Stimulated activated CD8-positive, alpha-beta memory T cell treated with anti-CD3 and anti-CD28 coated beads, Interleukin-7, amount 100 ng/mL, for 1 hour (primary cell): ENCODE measurements at regions not wholly inside any gene's neighbourhood (a gene's known extent, or its start where the extent isn't known, plus 50 kb on each side); places are given as distances from the start of the nearest gene placed in this dataset.
"Not testable (repeated sequence)": the region's sequence is repeated elsewhere in the genome, so short reads cannot be mapped to it uniquely, and the experiment has no call there.

Experiments used
- DNase-seq, 2 donors: peaks; one replicate each; pipeline ENCODE4 v3.0.0-alpha.2; 2020; ENCODE audit warnings: low read depth in 2 of 2

- DNase-seq, result no peak
These were observed 61.2 kb downstream of the VIP start for GRCh38 chr6:152811785-152812184.

GRCh38 chr6:152815230-152815872, 64.8 kb downstream of the VIP start:
- no peak for DNase-seq

- no peak for DNase-seq
These were observed 65.5 kb downstream of the VIP start for GRCh38 chr6:152816055-152816454.

- no peak for DNase-seq
These were observed 70.9 kb downstream of the VIP start for GRCh38 chr6:152821525-152821924.

DNA sequence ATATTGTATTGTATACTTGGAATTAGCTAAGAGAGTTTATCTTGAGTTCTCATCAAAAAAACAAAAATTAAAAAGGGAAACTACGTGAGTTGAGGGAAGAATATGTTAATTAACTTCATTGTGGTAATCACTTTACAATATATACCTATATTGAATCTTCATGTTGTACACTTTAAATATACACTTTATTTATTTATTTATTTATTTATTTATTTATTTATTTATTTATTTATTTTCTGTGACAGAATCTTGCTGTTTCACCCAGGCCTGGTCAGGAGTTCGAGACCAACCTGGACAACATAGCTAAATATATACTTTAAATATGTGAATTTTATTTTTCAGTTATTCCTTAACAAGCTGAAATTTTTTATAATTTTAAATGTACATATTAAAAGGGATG, 74.1 kb downstream of the VIP start:
- DNase-seq, result no peak

DNA sequence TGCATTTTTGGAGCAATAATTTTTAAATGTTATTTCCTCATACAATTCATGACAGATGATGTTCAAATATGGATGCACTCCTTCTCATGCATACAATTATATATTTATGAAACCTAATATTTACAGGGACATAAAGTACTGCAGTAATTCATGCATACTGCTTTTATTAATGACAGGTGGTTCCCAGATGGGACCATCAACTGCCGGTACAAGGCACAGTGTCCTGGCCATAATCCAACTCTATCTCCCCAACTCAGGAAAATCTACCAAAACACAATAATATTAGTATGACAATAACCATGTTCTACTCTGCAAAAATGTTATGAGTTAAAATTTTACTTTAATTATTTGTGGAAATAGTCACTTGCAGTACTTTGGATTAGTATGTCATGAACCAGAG, 77.8 kb downstream of the VIP start:
- DNase-seq, result no peak

DNA sequence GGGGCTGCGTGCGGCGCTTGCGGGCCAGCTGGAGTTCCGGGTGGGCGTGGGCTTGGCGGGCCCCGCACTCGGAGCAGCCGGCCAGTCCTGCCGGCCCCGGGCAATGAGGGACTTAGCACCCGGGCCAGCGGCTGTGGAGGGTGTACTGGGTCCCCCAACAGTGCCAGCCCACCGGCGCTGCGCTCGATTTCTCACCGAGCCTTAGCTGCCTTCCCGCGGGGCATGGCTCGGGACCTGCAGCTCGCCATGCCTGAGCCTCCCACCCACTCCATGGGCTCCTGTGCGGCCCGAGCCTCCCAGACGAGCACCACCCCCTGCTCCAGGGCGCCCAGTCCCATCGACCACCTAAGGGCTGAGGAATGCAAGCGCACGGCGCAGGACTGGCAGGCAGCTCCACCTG, 83.8 kb downstream of the VIP start:
- not testable (repeated sequence) for DNase-seq

- no peak for DNase-seq
These were observed 85.9 kb downstream of the VIP start for GRCh38 chr6:152836523-152836922.

- no peak for DNase-seq
These were observed 94.8 kb downstream of the VIP start for GRCh38 chr6:152845421-152845820.

GRCh38 chr6:152846825-152847224, 96.2 kb downstream of the VIP start:
- no peak for DNase-seq

DNA sequence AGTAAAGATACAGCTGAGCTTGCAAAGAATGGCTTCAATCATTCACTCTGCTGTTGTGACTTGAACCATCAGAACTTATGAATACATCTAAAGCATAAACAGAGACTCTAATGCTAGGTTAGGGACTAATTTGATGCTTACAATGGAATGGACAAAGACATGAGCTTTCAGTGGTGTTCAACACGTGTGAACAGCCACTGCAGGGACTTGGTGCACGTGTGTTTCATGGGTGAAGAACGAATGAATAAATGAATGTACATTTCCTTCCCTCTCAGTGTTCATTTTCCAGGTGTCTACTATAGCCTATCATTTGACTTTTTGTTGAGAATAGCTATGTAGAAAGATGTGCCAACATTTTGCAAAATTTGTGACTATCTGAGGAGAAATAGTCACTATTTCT, 98.3 kb downstream of the VIP start:
- DNase-seq, result no peak

DNA sequence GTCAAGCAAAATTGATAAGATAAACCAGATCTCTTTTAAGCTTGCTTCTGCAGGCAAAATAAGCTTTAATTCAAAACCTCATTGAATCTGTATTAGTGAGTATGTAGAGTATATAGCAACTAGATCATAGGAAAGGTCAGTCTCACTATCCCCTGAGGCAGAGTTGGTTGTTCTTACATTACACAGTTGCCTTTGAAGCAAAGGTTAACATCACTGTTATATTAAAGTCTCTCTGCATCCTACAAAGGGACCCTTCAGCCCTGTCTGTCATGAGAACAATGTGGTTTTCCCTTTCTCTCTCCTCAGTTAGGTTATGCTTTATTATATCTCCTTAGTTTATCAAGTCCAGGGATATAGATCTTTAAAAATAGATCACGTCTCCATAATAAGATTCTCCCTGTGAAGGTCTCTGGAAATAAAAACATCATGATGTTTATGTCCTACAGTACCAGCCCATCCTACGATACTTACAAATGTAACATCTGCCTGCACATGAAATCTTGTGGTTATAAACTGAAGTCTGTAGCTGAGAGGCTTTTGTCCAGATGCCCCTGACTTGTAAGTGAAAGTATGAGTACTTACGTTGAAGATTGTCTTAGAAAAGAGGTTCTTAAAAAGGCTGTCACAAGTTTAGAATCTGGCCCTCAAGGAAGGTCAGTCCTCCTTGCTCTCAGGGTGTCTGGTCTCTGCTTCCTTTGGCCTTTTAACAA, 103.6 kb downstream of the VIP start:
- no peak for DNase-seq

DNA sequence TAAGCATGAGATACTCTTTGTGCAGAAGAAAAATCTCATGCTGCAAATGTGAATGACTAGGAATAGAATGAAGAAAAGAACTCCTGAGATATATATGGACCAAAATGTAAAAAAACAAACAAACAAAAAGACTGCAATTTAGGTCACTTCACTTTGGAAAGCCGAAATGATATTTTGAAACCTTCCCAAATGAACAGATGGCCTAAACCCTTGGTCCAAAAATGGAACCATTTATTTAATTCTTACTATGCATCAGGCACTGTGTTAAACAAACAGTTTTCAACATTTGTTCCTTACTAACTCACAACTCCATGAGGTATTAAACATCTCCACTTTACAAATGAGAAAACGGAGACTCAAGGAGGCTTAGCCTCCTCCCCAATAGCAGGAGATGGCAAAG, 107.5 kb downstream of the VIP start:
- DNase-seq, result no peak

DNA sequence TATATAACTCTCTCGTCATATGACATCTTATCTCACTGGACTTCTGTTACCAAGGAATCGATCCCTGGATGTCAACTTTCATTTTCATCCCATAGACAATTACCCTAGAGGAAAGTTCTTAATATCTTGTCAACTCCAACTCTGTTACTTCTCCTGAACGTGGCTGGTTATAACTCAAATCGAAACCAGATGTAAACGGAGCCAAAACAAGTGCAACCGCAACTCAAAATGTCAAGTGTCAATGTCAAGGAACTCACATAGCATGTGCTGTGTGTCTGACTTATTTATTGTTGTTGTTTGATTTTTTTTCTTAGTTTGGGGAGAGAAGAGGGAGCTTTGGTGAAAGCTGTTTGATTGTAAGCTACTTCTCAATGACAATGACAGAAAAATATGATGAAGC, 108.6 kb downstream of the VIP start:
- no peak for DNase-seq

DNA sequence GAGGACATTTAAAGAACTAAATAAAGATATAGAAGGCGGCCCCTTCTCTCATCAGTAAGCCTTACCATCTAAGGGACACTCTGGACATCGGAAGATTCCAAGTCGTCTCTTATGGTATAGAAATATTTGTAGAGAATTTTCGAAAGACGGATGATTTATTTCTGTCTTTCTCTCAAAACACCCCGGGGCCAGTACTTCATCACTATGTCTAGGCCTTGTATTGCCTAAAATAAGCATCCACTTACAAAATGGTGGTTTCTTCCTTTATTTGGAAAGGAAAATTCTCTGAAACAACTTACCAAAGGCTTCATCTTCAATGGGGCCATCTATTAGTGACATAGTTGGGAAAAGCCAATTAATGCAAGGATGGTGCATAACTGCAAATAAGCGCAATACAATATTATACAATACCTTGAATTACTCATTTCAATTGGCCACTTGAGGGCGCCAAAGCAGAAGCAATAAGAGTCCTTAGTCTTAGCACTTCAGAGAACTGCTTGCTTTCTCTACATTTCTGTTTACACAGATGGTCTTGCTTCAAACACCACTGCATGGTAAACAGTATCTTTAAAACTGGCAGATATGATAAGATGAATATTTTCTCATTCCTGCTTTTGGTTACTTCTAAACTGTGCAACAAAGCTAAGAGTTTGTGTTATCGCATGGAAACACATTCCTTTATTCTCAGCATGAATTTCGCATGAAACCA, 113.2 kb downstream of the VIP start:
- peak; percentile 1 to 31 for DNase-seq

- no peak for DNase-seq
These were observed 108.6 kb downstream of the FBXO5 start for GRCh38 chr6:152874267-152874666.

GRCh38 chr6:152874846-152875568, 107.8 kb downstream of the FBXO5 start:
- no peak for DNase-seq

- DNase-seq, result no peak
These were observed 103.2 kb downstream of the FBXO5 start for GRCh38 chr6:152879681-152880080.

GRCh38 chr6:152893187-152893586, 89.7 kb downstream of the FBXO5 start:
- no peak for DNase-seq

DNA sequence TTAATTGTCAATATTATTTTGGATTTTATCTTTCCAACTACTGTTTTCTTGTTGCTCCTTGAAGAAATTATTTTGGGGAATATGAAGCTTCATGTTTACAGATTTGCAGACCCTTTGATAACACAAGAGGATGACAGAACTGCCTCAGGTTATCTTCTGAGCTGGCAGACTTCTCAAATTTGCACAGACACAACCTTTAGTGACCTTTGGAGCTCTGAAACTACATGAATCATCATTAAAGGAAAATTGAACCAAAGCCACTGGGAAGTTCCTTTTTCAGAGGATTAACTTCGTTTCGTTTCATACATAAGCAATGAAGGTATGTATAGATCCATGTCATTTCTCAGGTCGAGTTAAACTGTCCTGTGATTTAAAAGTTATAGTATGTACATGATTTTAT, 85.9 kb downstream of the FBXO5 start:
- no peak for DNase-seq

GRCh38 chr6:152897807-152898399, 84.9 kb downstream of the FBXO5 start:
- DNase-seq, result peak; percentile 21 to 44

DNA sequence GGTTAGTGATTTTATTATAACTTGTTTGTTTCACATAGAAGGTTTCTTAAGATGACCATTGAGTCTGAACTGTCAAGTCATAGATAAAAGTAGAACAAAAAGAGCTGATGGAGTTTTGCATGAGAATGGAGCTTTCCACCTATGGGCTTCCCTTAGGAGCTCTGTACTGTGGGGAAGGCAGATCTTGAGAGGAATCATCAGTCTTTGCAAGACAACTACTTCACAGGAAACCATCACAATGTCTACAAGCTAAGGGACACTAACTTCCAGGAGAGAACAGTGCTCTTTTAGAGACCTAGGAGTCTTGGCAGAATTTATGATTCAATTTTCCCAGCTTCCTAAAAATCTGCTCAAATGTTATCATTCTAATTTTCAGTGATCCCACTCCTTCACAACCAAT, 78.2 kb downstream of the FBXO5 start:
- DNase-seq, result no peak
